ENCODE measurements at regions not wholly inside any gene's neighbourhood (a gene's known extent, or its start where the extent isn't known, plus 50 kb on each side); places are given as distances from the start of the nearest gene placed in this dataset.

- no peak overlapping the region for H3K4me3 ChIP-seq (ENCODE audit: low read depth, low read length)
- no peak for TF ChIP-seq CTCF (IDR thresholded peaks at IDR 0.05; ENCODE audit: low read depth, low read length, missing control alignments)
- DNase-seq (ENCODE audit: low read depth), result no peak
Observed at GRCh38 chr2:158009399-158009798, 92.3 kb upstream of the UPP2 start.

- no peak overlapping the region for H3K4me3 ChIP-seq (ENCODE audit: low read depth, low read length)
- no peak for TF ChIP-seq CTCF (IDR thresholded peaks at IDR 0.05; ENCODE audit: low read depth, low read length, missing control alignments)
- DNase-seq (ENCODE audit: low read depth), result no peak
Observed at GRCh38 chr2:158006961-158007719, 94.5 kb upstream of the UPP2 start.

- no peak for TF ChIP-seq CTCF (IDR thresholded peaks at IDR 0.05; ENCODE audit: low read depth, low read length, missing control alignments)
- H3K4me3 ChIP-seq (ENCODE audit: low read depth, low read length), result no peak overlapping the region
- no peak for DNase-seq (ENCODE audit: low read depth)
Observed at GRCh38 chr2:158004126-158004764, 97.4 kb upstream of the UPP2 start.

GRCh38 chr2:158002079-158002478 is 99.6 kb upstream of the UPP2 start:
- no peak for DNase-seq (ENCODE audit: low read depth)
- no peak for TF ChIP-seq CTCF (IDR thresholded peaks at IDR 0.05; ENCODE audit: low read depth, low read length, missing control alignments)
- H3K4me3 ChIP-seq (ENCODE audit: low read depth, low read length), result no peak overlapping the region

GRCh38 chr2:157996799-157997198 is 104.9 kb upstream of the UPP2 start:
- no peak for DNase-seq (ENCODE audit: low read depth)
- no peak for TF ChIP-seq CTCF (IDR thresholded peaks at IDR 0.05; ENCODE audit: low read depth, low read length, missing control alignments)
- no peak overlapping the region for H3K4me3 ChIP-seq (ENCODE audit: low read depth, low read length)

- no peak for TF ChIP-seq CTCF (IDR thresholded peaks at IDR 0.05; ENCODE audit: low read depth, low read length, missing control alignments)
- DNase-seq (ENCODE audit: low read depth), result no peak
- no peak overlapping the region for H3K4me3 ChIP-seq (ENCODE audit: low read depth, low read length)
Observed at GRCh38 chr2:157995117-157995516, 106.6 kb upstream of the UPP2 start.

- no peak for DNase-seq (ENCODE audit: low read depth)
- H3K4me3 ChIP-seq (ENCODE audit: low read depth, low read length), result no peak overlapping the region
- no peak for TF ChIP-seq CTCF (IDR thresholded peaks at IDR 0.05; ENCODE audit: low read depth, low read length, missing control alignments)
Observed at GRCh38 chr2:157991932-157992331, 109.7 kb upstream of the UPP2 start.
